H1 (cell line): ENCODE measurements at regions not wholly inside any gene's neighbourhood (a gene's known extent, or its start where the extent isn't known, plus 50 kb on each side); places are given as distances from the start of the nearest gene placed in this dataset.

Experiments used
- CHD1 ChIP-seq: IDR thresholded peaks from 2 replicates; pipeline ENCODE4 v1.6.1; 2012; ENCODE audit warnings: low read depth, low read length, improper control_type of control experiment
- CHD2 ChIP-seq: IDR thresholded peaks from 2 replicates; pipeline ENCODE4 v1.6.1; 2012; ENCODE audit warnings: low read length, improper control_type of control experiment
- CTBP2 ChIP-seq: IDR thresholded peaks from 2 replicates; pipeline ENCODE4 v1.7.0; 2011; ENCODE audit warnings: borderline replicate concordance, mild to moderate bottlenecking, moderate library complexity, mixed read lengths, low read length; ENCODE audit not compliant: insufficient read depth, insufficient read length
- GTF2F1 ChIP-seq: IDR thresholded peaks from 2 replicates; pipeline ENCODE4 v1.6.1; 2012; ENCODE audit warnings: low read depth, low read length, improper control_type of control experiment, borderline replicate concordance
- KDM1A ChIP-seq: fragments of 200-600, 300-600 bp; sonication (generic); IDR thresholded peaks from 2 replicates; pipeline ENCODE4 v1.7.1; 2016; ENCODE audit warnings: mild to moderate bottlenecking, low read length, borderline replicate concordance
- KDM5A ChIP-seq: fragments of 200-600 bp; IDR thresholded peaks from 2 replicates; pipeline ENCODE4 v1.7.1; 2012; ENCODE audit warnings: mild to moderate bottlenecking, low read length, inconsistent platforms, mixed read lengths
- MAFK ChIP-seq: IDR thresholded peaks from 2 replicates; pipeline ENCODE4 v1.6.1; 2012; ENCODE audit warnings: low read depth, mild to moderate bottlenecking, improper control_type of control experiment, low read length
- PHF8 ChIP-seq: fragments of 200-600 bp; sonication (generic); conservative IDR thresholded peaks from 2 replicates; pipeline ENCODE4 v1.7.1; 2012; ENCODE audit warnings: low read depth, mild to moderate bottlenecking, inconsistent platforms, low read length, moderate library complexity
- POLR2AphosphoS5 ChIP-seq: IDR thresholded peaks from 2 replicates; pipeline ENCODE4 v1.6.1; 2011; ENCODE audit warnings: low read depth, low read length
- SIN3A ChIP-seq, 2 experiments: IDR thresholded peaks in 1 of 2; conservative IDR thresholded peaks in 1 of 2; 2 replicates each; pipeline ENCODE4 v1.6.1; 2011 to 2012; ENCODE audit warnings: low read length in 2 of 2, improper control_type of control experiment in 1 of 2, low read depth in 1 of 2, mild to moderate bottlenecking in 1 of 2
- SP2 ChIP-seq: IDR thresholded peaks from 2 replicates; pipeline ENCODE4 v1.6.1; 2012; ENCODE audit warnings: mild to moderate bottlenecking, low read length, inconsistent platforms
- ZNF274 ChIP-seq: IDR thresholded peaks from 2 replicates; pipeline ENCODE4 v1.7.0; 2012; ENCODE audit warnings: low read length, borderline replicate concordance; ENCODE audit errors: extremely low read depth
- TF ChIP-seq, protein P1 (sequence below), 3 experiments: IDR thresholded peaks; 1 replicate in 2 of 3; 2 replicates in 1 of 3; pipeline versions ENCODE4 v1.5.1 to v1.6.1; 2011; ENCODE audit warnings: low read length in 3 of 3, mild to moderate bottlenecking in 3 of 3, inconsistent platforms in 2 of 3, low read depth in 1 of 3, moderate library complexity in 1 of 3; ENCODE audit not compliant: insufficient read depth in 1 of 3; ENCODE audit errors: control extremely low read depth in 1 of 3

DNA sequence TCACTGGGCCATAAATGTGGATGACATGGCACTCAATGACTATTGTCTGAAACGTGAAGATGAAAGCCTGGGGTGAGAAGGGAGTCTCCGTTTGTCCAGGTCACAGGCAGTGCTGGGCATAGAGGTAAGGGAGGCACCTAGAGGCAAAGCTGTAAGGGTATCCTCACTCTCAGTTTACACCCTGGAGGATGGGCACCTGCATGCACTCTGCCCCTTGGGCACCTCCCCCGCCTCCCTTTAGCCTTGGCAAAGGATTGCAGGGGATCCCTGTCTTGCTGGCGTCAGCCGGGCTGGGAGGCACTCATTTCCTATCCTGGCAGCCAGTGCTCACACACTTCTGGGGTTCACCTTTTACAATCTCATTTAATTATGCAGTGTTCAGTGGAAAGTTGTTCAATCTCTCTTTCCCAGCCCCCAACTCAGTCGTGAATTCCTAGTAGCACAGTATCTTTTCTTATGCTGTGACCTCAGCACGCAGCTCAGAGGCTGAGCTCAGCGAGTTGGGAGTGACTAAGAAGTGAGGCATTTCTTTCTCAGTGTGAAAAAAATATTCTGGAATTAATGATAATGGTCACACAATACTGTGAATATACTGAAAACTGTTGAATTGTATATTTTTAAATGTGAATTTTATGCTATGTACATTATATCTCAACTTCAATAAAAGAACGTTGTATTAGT lies 866.6 kb downstream of the BRD1 start:
- TF ChIP-seq KDM5A: no peak
- TF ChIP-seq, protein P1, sequence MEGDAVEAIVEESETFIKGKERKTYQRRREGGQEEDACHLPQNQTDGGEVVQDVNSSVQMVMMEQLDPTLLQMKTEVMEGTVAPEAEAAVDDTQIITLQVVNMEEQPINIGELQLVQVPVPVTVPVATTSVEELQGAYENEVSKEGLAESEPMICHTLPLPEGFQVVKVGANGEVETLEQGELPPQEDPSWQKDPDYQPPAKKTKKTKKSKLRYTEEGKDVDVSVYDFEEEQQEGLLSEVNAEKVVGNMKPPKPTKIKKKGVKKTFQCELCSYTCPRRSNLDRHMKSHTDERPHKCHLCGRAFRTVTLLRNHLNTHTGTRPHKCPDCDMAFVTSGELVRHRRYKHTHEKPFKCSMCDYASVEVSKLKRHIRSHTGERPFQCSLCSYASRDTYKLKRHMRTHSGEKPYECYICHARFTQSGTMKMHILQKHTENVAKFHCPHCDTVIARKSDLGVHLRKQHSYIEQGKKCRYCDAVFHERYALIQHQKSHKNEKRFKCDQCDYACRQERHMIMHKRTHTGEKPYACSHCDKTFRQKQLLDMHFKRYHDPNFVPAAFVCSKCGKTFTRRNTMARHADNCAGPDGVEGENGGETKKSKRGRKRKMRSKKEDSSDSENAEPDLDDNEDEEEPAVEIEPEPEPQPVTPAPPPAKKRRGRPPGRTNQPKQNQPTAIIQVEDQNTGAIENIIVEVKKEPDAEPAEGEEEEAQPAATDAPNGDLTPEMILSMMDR (IDR thresholded peaks at IDR 0.05; ENCODE audit: control extremely low read depth in 1 of 3, insufficient read depth in 1 of 3, low read depth in 1 of 3, low read length in 3 of 3): no peak
- no peak for TF ChIP-seq SP2
- no peak for TF ChIP-seq GTF2F1
- no peak for TF ChIP-seq SIN3A (conservative IDR thresholded peaks at IDR 0.05 in 1 of 2, IDR thresholded peaks at IDR 0.05 in 1 of 2; ENCODE audit: low read depth in 1 of 2, low read length in 2 of 2)
- TF ChIP-seq CTBP2: no peak
- no peak for TF ChIP-seq CHD1
- TF ChIP-seq POLR2AphosphoS5: no peak
- TF ChIP-seq CHD2: no peak
- no peak for TF ChIP-seq MAFK
- TF ChIP-seq KDM1A: no peak
- no peak for TF ChIP-seq PHF8
- no peak for TF ChIP-seq ZNF274
